ENCODE measurements at regions not wholly inside any gene's neighbourhood (a gene's known extent, or its start where the extent isn't known, plus 50 kb on each side); places are given as distances from the start of the nearest gene placed in this dataset.

DNA sequence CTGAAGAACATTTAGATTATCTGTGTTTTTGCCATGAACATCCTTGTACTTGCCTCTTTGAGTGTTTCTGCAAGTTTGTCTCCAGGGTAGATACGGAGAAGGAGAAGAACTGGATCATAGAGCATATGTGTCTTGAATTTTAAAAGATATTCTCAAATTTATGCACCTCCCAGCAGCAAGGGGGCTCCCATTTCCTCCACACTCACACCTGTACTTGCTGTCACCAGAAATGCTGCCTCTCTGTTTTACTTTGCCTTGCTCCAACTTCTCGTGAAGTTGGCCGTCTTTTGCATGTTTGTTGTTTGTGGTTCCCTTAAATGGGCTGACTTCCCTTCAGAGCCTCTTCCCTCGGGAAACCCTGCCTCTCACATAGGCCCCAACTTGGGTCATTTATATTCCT lies 171.0 kb downstream of the TFAP2C start:
- WGBS, 5 donors = 45 to 51% (median 48%) methylated on average over 4 of the region's 4 CpGs
- H3K4me3 ChIP-seq = no peak overlapping the region
- intact Hi-C loops (cut with DNase I; ENCODE audit: low total_unique reads) = loop anchor here (10.0 kb wide), 1 partner anchor 85 kb away; no protein-coding TSS in a partner anchor
- no peaks in the 10 kb centered on the region for H3K4me1 ChIP-seq
- peaks cover 0 to 17% (median 10%) of the 10 kb centered on the region in 8 donors for H3K9me3 ChIP-seq
- H3K36me3 ChIP-seq = no peaks in the 10 kb centered on the region
- peaks cover 0 to 13% (median 0%) of the 10 kb centered on the region in 7 donors for H3K27me3 ChIP-seq (replicated peaks in 1 of 7)
- DNase-seq = peak; percentile 1
- TF ChIP-seq POLR2AphosphoS5 (IDR thresholded peaks at IDR 0.05) (no peak), POLR2A (IDR thresholded peaks at IDR 0.05) (no peak)
- TF ChIP-seq, protein P1, sequence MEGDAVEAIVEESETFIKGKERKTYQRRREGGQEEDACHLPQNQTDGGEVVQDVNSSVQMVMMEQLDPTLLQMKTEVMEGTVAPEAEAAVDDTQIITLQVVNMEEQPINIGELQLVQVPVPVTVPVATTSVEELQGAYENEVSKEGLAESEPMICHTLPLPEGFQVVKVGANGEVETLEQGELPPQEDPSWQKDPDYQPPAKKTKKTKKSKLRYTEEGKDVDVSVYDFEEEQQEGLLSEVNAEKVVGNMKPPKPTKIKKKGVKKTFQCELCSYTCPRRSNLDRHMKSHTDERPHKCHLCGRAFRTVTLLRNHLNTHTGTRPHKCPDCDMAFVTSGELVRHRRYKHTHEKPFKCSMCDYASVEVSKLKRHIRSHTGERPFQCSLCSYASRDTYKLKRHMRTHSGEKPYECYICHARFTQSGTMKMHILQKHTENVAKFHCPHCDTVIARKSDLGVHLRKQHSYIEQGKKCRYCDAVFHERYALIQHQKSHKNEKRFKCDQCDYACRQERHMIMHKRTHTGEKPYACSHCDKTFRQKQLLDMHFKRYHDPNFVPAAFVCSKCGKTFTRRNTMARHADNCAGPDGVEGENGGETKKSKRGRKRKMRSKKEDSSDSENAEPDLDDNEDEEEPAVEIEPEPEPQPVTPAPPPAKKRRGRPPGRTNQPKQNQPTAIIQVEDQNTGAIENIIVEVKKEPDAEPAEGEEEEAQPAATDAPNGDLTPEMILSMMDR (IDR thresholded peaks at IDR 0.05 in 8 of 11, conservative IDR thresholded peaks at IDR 0.05 in 3 of 11) = no peak
- H3K27ac ChIP-seq = no peak overlapping the region

DNA sequence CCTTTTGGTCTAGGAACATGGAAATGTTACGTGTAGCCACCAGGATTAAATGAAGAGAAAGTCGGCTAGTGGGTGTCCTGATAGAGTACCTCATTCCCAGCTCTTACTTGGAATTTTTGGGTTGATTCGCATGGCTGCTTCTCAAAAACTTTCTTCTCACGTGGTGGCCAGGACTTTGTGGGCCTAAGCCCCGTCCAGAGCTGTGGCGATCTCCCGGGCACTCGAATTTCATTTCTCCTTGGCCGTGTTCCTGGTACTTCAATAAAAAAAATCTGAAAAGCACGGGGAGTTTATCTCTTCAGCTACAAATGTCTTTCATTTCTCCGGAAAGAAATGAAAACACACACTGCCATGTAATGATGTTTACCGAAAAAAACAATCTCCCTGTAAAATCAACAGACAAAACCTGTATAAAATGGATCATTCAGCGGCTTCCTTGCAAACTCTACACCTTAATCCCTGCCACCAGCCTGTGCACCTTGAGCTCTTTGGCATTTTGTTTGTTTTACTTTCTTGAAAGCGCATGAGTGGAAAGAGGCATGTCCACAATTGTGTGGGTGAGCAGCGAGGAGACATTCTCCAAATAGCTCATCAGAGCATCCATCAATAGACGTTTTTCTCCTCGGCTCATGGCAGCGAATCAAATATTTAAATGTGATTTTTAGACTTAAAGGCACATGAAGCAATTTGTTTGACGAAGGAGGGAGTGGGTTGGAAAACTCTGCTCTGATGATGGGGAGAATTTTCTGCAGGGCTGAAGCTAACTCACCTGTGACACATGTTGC lies 173.1 kb downstream of the TFAP2C start:
- H3K4me1 ChIP-seq = no peaks in the 10 kb centered on the region
- intact Hi-C loops (cut with DNase I; ENCODE audit: low total_unique reads) = loop anchor here (10.0 kb wide), 1 partner anchor 83 kb away; no protein-coding TSS in a partner anchor
- peaks cover 0 to 17% (median 10%) of the 10 kb centered on the region in 8 donors for H3K9me3 ChIP-seq
- no peak for DNase-seq
- peaks cover 0 to 22% (median 3%) of the 10 kb centered on the region in 7 donors for H3K27me3 ChIP-seq (replicated peaks in 1 of 7)
- H3K36me3 ChIP-seq = no peaks in the 10 kb centered on the region
- 66 to 78% (median 73%) methylated on average over 19 of the region's 19 CpGs for WGBS, 5 donors
- no peak for TF ChIP-seq POLR2AphosphoS5 (IDR thresholded peaks at IDR 0.05)
- no peak for TF ChIP-seq POLR2A (IDR thresholded peaks at IDR 0.05)
- TF ChIP-seq, protein P1 (IDR thresholded peaks at IDR 0.05 in 8 of 11, conservative IDR thresholded peaks at IDR 0.05 in 3 of 11) = no peak
- no peak overlapping the region for H3K27ac ChIP-seq
- H3K4me3 ChIP-seq = no peak overlapping the region

DNA sequence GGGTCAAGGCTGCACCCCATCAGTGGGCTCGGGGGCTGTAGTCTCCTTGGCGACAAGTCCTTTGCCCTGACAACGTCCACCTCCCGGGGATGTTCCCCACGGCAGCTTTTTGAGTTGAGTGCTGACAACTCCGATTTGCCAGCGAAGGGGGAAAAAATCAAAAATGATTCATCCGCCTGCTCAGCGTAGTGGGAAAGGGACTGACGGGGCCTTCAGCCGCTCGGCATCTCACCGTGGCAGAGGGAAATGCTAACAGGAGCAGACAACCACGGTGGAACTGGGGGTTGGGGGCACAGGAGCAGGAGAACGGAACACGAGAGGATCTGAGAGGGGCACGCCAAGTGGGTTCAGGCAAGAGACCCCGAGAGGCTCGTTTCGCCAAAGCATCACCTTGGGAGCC lies 173.7 kb downstream of the TFAP2C start:
- H3K9me3 ChIP-seq = peaks cover 0 to 16% (median 9%) of the 10 kb centered on the region in 8 donors
- TF ChIP-seq POLR2AphosphoS5 (IDR thresholded peaks at IDR 0.05) = no peak
- TF ChIP-seq, protein P1 (IDR thresholded peaks at IDR 0.05 in 8 of 11, conservative IDR thresholded peaks at IDR 0.05 in 3 of 11) = no peak
- no peak for TF ChIP-seq POLR2A (IDR thresholded peaks at IDR 0.05)
- H3K4me1 ChIP-seq = no peaks in the 10 kb centered on the region
- H3K36me3 ChIP-seq = no peaks in the 10 kb centered on the region
- intact Hi-C loops (cut with DNase I; ENCODE audit: low total_unique reads) = loop anchor here (10.0 kb wide), 1 partner anchor 82 kb away; no protein-coding TSS in a partner anchor
- DNase-seq = no peak
- no peak overlapping the region for H3K4me3 ChIP-seq
- H3K27ac ChIP-seq = no peak overlapping the region
- 79 to 88% (median 81%) methylated on average over 20 of the region's 20 CpGs for WGBS, 5 donors
- H3K27me3 ChIP-seq (replicated peaks in 1 of 7) = peaks cover 0 to 28% (median 7%) of the 10 kb centered on the region in 7 donors

DNA sequence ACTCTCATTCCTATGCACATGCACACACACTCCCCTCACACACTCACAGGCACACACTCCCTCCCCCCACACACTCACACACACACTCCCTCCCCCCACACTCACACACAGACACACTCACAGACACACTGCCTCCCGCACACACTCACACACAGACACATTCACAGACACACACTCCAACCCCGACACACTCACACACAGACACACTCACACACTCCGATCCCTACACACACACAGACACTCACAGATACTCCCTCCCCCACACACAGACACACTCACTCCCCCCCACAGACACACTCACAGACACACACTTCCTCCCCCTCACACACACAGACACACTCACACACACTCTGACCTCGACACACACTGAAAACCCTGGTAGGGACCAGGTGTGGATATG lies 176.2 kb downstream of the TFAP2C start:
- TF ChIP-seq, protein P1 (IDR thresholded peaks at IDR 0.05 in 8 of 11, conservative IDR thresholded peaks at IDR 0.05 in 3 of 11) = no peak
- no peaks in the 10 kb centered on the region for H3K4me1 ChIP-seq
- no peaks in the 10 kb centered on the region for H3K36me3 ChIP-seq
- 49 to 75% (median 63%) methylated on average over 4 of the region's 4 CpGs for WGBS, 5 donors
- no peak overlapping the region for H3K27ac ChIP-seq
- no peak overlapping the region for H3K4me3 ChIP-seq
- peaks cover 0 to 9% (median 0%) of the 10 kb centered on the region in 8 donors for H3K9me3 ChIP-seq
- intact Hi-C loops (cut with DNase I; ENCODE audit: low total_unique reads) = loop anchor here (10.0 kb wide), 1 partner anchor 79 kb away; no protein-coding TSS in a partner anchor
- DNase-seq = no peak
- H3K27me3 ChIP-seq (replicated peaks in 1 of 7) = peaks cover 0 to 52% (median 7%) of the 10 kb centered on the region in 7 donors
